ENCODE measurements at regions not wholly inside any gene's neighbourhood (a gene's known extent, or its start where the extent isn't known, plus 50 kb on each side); places are given as distances from the start of the nearest gene placed in this dataset.
"Not testable (repeated sequence)": the region's sequence is repeated elsewhere in the genome, so short reads cannot be mapped to it uniquely, and the experiment has no call there.

DNA sequence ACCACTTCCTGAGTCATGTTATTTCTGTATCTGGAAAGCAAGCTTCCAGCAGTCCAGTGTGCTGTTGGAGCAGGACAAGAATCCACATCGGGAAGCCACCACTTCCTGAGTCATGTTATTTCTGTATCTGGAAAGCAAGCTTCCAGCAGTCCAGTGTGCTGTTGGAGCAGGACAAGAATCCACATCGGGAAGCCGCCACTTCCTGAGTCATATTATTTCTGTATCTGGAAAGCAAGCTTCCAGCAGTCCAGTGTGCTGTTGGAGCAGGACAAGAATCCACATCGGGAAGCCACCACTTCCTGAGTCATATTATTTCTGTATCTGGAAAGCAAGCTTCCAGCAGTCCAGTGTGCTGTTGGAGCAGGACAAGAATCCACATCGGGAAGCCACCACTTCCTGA is 170.2 kb upstream of the EXOC2 start:
- not testable (repeated sequence) for DNase-seq (ENCODE audit: low read depth in 2 of 2)

DNA sequence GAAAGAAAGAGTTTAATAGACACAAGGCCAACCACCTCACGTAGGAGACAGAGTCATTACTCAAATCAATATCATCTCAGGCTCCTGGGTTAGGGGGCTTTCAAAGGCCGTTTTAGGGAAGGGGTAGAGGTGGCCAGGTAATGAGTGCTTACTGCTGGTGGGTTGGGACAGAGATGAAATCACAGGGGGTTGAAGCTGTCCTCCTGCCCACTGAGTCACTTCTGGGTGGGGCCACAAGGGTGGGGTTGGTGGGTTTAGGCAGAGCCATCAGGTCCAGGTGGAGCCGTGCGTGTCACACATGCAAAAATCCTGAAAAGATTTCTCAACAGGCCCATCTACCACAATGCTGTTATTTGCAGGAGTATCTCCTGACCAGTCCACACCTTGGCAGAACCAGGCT is 167.0 kb upstream of the EXOC2 start:
- no peak for DNase-seq (ENCODE audit: low read depth in 2 of 2)

DNA sequence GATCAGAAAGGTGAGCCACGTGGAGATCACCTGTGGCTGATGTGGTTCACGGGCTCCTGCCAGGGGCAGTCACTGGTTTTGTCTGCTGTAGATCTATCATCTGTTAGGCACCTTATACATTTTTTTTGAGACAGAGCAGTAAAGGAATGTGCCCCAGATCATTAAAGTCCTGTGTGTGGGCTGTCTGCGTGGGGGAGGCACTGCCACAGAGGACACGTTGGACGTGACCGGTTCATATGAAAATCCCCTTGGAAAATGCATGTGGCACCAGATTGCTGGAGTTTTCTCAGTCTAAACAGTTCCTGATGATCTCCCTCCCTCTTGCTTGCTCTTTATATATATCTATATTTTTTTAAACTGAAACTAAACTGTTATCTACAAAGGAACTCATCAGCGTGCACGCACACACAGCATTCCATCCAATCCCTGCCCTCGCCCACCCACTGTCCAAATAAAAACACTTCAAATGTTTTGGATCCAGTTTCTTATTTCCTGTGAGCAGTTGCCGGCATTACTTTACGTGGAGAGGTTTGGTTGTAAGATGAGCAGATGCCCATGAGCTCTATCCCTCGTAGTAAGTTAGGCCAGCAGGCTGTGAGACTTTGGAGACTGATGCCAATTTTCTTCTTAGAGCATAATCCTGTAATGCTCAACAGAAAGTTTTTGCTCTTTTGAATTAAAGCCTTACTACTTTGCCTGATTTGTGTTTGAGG is 161.6 kb upstream of the EXOC2 start:
- no peak for DNase-seq (ENCODE audit: low read depth in 2 of 2)

DNA sequence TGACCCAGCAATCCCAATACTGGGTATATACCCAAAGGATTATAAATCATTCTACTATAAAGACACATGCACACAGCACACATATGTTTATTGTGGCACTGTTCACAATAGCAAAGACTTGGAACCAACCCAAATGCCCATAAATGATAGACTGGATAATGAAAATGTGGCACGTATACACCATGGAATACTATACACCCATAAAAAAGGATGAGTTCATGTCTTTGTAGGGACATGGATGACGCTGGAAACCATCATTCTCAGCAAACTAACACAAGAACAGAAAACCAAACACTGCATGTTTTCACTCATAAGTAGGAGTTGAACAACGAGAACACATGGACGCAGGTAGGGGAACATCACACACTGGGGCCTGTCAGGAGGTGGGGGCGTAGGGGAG is 159.3 kb upstream of the EXOC2 start:
- DNase-seq (ENCODE audit: low read depth in 2 of 2): not testable (repeated sequence)

DNA sequence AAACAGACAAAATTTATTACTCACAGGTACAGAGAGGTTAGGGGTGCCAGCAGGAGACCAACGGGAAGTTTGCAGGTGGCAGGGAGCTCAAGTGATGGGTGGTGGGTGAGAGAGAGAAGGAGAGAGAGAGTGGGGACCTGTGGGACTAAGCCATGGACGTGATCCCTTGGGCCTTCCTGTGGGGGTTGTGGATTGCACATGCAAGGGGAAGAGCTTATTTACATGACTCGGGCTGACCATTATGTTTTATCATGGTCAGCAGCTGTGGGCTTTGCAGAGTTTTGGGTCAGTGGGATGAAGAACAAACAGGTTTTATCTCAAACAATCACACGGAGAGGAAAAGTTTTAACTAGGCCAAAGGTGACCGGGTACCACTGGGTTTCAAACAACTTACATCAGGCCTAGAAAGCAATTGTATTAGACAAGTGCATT is 156.2 kb upstream of the EXOC2 start:
- DNase-seq (ENCODE audit: low read depth in 2 of 2): no peak

DNA sequence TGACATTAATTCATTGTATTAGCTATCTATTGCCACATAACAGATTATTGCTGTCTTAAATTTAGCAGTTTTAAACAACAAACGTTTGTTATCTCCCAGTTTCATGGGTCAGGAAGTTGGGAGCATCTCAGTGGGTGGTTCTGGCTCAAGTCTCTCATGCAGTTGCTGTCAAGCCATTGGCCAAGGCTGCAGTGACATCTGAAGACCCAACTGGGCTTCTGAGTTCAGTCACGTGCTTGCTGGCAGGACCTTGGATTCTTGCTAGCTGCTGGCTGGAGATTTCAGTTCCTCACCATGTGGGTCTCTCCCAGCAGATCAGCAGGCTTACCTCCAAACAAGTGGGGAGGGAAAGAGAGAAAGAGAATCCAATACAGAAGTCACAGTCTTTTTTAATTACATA is 152.6 kb upstream of the EXOC2 start:
- DNase-seq (ENCODE audit: low read depth in 2 of 2): no peak

DNA sequence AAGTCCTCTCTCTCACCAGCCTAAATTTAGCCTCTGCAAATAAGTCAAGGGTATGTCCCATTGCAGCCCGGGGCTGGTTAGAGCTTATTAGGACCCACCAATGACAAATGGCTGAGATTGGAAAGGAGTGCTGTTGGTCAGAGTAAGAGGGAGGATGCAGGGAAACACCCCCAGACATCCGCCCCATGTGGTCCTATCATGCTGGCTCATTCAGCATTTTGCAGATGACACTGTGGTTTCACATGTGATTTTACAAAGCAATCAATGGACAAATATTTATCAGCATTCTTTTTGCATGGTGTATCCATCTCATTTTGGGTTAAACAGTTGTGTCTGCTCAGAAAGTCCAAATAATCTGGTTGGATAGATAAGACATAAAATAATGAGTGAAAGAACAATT is 152.2 kb upstream of the EXOC2 start:
- no peak for DNase-seq (ENCODE audit: low read depth in 2 of 2)

DNA sequence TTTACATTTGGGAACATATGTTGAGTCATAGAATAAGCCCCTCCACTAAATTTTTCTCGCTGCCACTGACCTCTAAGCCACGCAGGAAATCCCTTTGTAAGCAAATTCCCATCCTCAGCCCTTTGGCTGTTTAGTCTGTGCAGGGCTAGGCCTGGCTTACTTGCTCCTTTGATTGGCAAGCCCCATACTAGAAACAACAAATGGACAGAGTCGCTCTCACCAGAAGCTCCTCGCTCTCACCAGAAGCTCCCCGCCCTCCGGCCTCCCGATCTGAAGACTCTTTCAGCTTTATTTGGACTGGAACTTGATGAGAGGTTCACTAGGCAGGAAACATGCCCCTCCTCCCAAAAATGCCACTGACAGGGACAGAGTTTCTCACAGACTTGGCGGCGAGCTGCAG is 149.2 kb upstream of the EXOC2 start:
- no peak for DNase-seq (ENCODE audit: low read depth in 2 of 2)

DNA sequence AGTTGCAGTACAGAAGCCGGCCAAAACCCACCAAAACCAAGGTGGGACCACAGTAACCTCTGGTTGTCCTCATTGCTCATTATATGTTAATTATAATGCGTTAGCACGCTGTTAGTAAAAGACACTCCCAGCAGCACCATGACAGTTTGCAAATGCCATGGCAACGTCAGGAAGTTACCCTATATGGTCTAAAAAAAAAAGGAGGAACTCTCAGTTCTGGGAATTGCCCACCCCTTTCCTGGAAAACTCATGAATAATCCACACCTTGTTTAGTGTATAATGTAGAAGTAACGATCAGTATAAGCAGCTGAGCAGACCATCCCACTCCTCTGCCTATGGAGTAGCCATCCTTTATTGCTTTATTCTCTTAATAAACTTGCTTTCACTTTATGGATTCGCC is 148.6 kb upstream of the EXOC2 start:
- no peak for DNase-seq (ENCODE audit: low read depth in 2 of 2)

DNA sequence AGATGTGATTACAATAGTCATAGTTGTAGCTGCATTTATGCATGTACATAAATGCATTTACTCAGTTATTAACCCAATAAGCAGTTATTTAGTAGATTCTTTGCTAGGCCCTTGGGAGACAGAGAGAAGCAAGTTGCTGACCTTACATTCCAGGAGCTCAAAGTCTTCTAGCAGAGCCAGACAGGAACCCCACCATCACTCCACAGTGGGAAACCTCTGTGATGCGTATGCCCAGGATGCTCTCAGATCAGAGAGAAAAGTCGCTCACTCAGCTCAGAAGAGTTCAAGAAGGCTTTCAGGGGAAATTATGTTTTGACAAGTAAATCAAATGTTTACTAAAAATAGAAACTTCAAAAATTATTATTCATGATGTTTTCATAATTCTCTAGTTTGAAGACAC is 146.3 kb upstream of the EXOC2 start:
- DNase-seq (ENCODE audit: low read depth in 2 of 2): no peak

DNA sequence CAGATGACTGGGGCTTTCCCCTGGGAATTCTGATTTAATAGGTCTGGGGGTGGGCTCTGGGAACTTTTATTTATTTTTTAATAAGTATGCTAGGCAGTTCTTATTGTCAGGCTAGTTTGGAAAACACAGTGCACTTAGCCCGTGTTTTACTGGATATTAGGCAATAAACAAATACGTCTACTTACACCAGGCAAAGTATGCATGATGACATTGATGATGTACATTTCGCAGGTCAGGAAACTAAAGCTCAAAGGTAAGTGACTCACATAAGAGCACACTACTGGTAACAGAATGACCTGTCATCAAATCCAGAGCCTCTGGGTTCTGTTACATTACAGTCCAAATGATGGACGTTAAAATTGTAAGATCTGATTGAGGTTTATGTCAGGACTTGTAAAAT is 144.4 kb upstream of the EXOC2 start:
- DNase-seq (ENCODE audit: low read depth in 2 of 2): no peak

DNA sequence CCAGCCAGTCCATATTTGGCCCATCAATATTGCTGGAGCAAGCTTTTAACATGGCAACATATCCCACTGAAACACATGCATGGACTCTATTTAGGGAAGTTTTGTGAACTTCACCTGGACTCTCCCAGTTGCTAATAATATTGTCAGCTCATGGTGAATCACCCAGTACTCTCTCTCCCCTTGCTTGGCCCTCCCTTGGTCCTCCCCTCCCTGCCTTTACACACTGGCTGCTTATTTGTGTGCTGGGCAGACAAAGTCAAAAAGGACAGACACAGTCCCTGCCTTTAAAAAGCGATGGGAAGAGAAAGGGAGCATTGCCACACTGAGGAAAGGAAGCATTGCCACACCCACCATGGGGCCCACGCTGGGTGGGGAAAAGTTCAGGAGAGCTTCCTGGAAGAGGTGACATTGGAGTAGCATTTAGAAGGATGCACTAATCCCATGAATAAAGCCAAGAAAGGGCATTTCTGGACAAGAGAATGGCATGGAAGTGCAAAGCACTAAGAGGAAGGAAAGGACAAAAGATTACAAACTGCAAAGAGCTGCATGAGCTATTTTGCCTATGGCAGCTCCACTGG is 143.4 kb upstream of the EXOC2 start:
- DNase-seq (ENCODE audit: low read depth in 2 of 2): no peak

DNA sequence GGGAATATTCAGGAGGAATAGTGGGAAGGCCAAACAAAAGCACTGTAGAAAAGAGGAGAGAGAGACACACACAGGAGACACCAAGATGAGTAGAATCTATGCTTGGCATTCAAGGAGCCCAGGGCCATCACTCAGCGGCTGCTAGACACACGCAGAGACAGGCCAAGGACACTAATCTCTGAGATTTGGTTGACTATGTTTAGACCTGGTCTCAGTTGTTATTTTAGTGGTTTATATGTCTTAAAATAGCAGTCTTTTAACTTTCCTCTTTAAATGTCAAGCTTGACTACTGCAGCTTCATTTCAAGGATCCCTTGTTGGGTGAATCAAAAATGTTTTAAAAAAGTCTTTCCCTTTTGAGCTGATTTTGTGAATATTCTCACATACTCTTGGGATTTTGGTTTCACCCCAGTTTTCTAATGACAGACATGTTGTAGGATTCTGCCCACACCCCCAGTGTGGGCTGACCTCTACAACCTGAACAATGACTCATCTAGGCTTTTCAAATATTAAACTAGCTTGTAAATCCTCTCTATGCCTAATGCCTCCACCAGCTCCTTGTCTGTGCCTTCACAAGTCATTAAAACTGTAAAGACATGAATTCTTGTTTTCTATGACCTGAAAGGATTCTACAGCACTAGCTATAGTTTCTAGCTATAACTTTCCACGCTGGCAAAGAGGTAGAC is 142.7 kb upstream of the EXOC2 start:
- DNase-seq (ENCODE audit: low read depth in 2 of 2): no peak

DNA sequence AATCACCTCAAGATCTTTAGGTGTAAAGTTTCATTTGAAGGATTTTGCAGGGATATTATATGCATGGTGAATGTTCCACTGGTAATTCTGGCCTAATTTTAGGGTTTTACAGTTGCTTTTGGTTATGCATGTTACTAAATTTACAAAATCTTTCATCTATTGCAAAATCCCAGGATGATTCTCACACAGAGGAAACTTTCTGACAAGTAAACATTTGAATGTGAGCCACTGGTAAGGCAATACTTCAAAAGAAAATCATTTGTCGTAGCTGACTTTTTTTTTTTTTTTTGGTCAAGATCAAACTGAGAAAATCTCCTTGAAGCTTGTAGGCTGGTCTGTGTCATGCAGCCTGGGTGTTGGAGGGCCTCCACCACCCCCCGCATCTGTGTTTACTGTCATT is 141.9 kb upstream of the EXOC2 start:
- DNase-seq (ENCODE audit: low read depth in 2 of 2): no peak

DNA sequence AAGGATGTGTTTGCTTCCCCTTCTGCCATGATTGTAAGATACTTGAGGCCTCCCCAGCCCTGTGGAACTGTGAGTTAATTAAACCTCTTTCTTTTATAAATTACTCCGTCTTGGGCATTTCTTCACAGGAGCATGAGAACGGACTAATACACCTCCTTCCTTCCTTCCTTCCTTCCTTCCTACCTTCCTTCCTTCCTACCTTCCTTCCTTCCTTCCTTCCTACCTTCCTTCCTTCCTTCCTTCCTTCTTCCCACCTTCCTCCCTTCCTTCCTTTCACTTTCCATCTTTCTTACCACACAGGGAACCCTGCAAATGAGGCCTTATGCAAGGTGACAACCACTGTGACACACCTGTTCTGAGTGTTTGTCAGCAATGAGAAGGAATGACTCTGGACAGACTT is 141.3 kb upstream of the EXOC2 start:
- DNase-seq (ENCODE audit: low read depth in 2 of 2): no peak

DNA sequence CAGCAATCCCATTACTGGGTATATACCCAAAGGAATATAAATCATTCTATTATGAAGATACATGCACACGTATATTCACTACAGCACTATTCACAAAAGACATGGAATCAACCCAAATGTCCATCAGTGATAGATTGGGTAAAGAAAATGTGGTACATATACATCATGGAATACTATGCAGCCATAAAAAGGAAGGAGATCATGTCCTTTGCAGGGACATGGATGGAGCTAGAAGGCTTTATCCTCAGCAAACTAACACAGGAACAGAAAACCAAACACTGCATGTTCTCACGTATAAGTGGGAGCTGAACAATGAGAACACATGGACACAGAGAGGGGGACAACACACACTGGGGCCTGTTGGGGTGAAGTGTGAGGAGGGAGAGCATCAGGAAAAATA is 139.9 kb upstream of the EXOC2 start:
- not testable (repeated sequence) for DNase-seq (ENCODE audit: low read depth in 2 of 2)

DNA sequence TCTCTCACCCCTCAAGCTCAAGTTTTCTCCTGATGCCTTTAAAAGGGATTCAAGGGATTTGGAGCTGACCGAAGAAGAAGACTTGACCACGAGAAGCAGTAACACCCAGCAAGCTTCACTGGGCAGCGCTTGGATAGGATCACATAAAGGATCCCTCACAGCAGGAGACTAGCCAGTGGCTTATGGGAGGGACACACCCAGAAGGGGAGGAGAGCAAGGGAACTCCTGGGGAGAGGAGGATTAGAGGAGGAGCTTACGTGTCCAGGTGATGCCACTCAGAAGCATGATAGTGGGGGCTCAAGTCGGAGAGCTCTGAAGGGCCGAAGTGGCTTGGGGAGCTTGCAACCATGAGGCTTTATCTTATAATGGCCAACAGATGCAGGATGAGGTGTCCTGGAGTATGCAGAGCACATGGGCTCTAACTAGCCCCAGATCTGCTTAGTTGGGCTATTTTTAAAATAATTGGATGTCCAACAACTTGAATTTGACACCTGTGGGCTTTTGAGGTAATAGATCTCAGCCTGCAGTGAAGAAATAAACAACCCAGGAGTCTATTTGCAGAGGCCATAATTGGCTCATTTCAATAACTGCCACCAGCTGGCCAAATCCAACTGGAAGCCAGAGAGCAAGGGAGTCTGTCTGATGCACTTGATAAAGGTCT is 137.9 kb upstream of the EXOC2 start:
- no peak for DNase-seq (ENCODE audit: low read depth in 2 of 2)

DNA sequence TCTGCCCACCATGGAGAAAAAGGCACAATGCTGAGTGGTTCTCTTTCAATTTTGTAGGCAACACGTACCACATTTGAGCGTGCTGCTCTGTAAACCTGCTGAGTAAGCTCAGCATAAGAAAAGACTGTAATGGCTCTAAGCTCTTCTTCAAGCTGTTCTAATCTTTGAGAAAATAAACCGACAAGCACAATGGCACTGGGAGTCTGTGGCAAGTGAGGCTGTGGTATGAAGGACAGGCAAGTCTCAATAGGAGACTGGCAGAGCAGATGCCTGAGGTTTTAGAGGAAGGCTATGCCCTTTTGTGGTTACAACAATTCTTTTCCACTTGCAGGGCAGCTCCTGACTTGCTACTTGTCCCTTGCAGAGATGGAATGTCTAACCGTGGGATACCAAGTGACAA is 136.7 kb upstream of the EXOC2 start:
- DNase-seq (ENCODE audit: low read depth in 2 of 2): no peak

DNA sequence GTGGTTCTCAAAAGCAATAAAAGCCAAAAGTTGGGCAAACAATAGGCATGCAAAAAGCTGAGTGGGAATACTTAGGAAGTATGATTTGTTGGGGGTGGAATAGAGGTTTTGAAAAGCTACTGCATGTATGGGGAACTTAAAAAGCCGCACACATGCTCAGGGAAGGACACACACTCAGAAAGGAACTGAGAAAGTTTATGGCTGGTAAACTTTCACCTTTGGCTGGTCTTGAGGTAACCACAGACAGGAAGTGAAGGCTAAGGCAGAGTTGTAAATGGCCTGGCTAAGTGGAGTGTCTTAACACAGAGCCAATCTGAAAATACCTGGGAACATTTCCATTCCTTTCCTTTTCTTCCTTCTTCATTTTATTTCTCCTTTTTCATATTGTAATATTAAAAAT is 134.5 kb upstream of the EXOC2 start:
- no peak for DNase-seq (ENCODE audit: low read depth in 2 of 2)

DNA sequence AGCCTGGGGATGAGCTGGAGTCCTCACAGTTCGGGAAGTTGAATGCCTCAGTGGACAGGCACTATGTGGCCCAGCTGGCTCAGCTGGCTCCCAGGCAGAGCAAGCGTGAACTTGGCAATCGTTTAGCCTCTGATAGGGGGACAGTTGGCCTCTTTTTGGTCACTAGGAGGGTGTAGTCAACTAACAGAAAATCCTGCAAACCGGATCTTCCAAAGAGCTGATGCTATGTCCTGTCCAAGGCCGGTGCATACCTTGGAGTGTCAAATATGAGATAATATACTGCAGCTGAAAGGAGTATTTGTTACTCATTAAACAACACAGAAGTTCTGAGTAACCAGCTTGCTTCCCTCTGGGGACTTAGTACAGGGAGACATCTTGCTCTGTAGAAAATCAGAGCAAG is 126.2 kb upstream of the EXOC2 start:
- DNase-seq (ENCODE audit: low read depth in 2 of 2): no peak

DNA sequence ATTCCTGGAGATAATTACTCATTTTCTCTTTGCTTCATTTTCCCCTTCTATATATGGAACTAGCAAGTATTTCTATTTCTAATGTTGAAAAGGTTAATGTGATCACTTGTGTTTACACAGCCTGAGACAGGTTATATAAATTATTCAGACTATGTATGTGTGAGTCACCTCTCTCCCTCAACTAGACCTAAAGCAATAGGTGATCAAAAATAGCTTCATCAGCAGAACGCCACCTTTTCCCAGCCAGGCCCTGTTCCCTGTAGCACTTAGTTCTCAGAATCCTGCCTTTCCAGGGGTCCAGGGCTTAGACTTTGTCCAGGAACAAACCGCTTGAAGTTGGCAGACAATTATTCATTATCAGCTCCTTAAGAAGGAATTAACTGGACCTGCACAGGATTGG is 125.3 kb upstream of the EXOC2 start:
- DNase-seq (ENCODE audit: low read depth in 2 of 2): no peak

DNA sequence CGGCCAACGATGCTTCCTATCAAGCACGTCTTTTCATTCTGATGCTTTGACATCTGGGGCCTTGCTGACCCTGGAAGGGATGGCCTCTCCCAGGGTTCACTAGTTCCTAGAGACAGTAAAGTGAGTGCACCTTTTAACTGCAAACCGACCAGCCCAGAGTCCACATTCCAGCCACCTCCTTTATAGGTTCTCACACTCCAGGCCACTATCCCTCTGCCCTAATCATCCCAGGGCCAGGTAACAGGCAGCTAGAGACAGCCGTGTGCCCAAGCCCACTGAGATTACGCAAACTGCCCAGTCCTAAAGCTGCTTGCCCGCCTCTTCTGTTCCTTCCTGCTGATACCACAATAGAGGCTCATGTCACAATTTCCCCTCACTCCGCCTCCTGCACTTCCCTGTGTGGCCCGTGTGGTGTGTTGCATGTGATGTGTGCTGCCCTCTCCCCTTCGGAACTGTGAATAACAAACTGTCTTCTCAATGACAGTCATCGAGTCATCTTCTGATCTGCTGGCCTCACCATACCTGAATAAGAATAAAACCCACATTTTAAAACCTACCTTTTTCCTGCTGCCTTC is 123.7 kb upstream of the EXOC2 start:
- no peak for DNase-seq (ENCODE audit: low read depth in 2 of 2)

DNA sequence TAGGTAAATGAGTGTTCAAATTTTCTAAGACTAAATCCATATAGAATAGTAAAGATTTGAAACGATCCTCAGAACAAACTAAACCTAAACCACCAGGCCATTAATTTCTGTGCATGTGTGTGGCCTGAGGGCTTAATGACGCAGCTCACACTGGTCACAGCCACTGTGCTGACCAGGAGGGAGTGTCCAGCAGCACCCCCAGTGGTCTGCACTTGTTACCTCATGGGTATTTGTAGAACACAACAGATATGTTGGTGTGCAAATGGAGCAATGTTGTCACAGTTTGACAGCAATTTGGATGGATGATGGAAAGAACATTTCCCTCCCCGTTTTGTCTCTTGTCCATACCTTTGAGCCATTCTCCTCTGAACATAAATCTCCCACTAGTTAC is 122.4 kb upstream of the EXOC2 start:
- DNase-seq (ENCODE audit: low read depth in 2 of 2): no peak
